Gastrocnemius medialis (tissue), 4 donors: ENCODE measurements at regions not wholly inside any gene's neighbourhood (a gene's known extent, or its start where the extent isn't known, plus 50 kb on each side); places are given as distances from the start of the nearest gene placed in this dataset.

Experiments used
- POLR2A ChIP-seq, 2 donors: fragments of 450-650 bp; IDR thresholded peaks; one replicate each; pipeline ENCODE4 v1.6.1; 2017; ENCODE audit warnings: antibody characterized with exemption in 2 of 2, mild to moderate bottlenecking in 2 of 2, moderate library complexity in 2 of 2
- TF ChIP-seq, protein P1 (sequence below), 5 experiments: fragments of 450-650 bp in 3 of 5; fragments of 200-600 bp in 2 of 5; sonication (generic) in 2 of 5; IDR thresholded peaks in 4 of 5; conservative IDR thresholded peaks in 1 of 5; 1 replicate in 4 of 5; 2 replicates in 1 of 5; pipeline ENCODE4 v1.5.1; 2016 to 2019; ENCODE audit warnings: antibody characterized with exemption in 5 of 5, mild to moderate bottlenecking in 3 of 5, moderate library complexity in 3 of 5

DNA sequence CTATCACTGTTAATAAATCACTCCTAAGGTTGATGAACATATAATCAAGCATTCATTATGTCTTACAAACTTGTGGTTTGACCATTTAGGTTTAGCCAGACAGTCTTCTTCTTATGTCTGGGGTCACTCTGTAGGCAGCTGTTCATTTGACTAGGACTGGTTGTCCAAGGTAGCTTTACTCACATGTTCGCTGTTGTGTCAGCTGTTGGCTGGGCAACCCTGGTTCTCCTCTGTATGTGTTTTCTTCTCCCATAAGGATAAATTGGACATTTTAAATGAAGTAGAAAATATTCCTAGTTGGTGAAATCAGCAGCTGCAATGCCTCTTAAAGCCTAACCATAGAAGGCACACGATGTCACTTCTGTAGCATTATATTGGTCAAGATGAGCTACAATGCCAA is 635.1 kb downstream of the EPHA3 start:
- TF ChIP-seq, protein P1, sequence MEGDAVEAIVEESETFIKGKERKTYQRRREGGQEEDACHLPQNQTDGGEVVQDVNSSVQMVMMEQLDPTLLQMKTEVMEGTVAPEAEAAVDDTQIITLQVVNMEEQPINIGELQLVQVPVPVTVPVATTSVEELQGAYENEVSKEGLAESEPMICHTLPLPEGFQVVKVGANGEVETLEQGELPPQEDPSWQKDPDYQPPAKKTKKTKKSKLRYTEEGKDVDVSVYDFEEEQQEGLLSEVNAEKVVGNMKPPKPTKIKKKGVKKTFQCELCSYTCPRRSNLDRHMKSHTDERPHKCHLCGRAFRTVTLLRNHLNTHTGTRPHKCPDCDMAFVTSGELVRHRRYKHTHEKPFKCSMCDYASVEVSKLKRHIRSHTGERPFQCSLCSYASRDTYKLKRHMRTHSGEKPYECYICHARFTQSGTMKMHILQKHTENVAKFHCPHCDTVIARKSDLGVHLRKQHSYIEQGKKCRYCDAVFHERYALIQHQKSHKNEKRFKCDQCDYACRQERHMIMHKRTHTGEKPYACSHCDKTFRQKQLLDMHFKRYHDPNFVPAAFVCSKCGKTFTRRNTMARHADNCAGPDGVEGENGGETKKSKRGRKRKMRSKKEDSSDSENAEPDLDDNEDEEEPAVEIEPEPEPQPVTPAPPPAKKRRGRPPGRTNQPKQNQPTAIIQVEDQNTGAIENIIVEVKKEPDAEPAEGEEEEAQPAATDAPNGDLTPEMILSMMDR (IDR thresholded peaks at IDR 0.05 in 4 of 5, conservative IDR thresholded peaks at IDR 0.05 in 1 of 5): no peak
- no peak for TF ChIP-seq POLR2A (IDR thresholded peaks at IDR 0.05)
